ENCODE measurements at regions not wholly inside any gene's neighbourhood (a gene's known extent, or its start where the extent isn't known, plus 50 kb on each side); places are given as distances from the start of the nearest gene placed in this dataset.

DNA sequence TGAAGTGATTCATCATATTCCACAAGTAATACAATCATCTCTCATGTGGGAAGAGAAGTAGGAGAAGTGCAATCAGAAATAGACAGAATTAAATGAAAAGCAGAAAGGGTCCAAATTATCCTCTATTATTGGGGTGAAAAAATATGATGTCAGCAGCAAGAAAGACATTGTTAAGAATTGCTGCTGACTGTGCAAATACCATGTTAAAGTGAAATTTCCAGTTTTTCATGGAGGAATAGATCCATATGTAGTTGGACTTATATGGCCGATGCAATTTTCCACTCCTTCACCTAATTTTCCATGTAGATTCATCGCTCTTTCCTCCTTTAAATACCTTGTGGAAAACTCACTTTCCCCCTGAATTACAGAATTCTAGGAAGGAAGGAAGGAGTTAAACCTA lies 819.8 kb downstream of the GATA3 start:
- TF ChIP-seq MAFK (IDR thresholded peaks at IDR 0.05; ENCODE audit: partially characterized antibody) (peak; percentile 88), NPAS2 (CRISPR knock-in tag; IDR thresholded peaks at IDR 0.05; ENCODE audit: borderline replicate concordance) (no peak)
